Mucosa of descending colon (tissue), 3 donors: ENCODE measurements at regions not wholly inside any gene's neighbourhood (a gene's known extent, or its start where the extent isn't known, plus 50 kb on each side); places are given as distances from the start of the nearest gene placed in this dataset.

Experiments used
- ATAC-seq: fragments of 200-7000 bp; cut with Tn5 transposase; one replicate; pipeline ENCODE4 v1.9.1; 2020; ENCODE audit warnings: mild to moderate bottlenecking, moderate library complexity
- DNase-seq, 3 donors: peaks; one replicate each; pipeline ENCODE4 v3.0.0-alpha.2; 2020
- H3K36me3 ChIP-seq: fragments of 200-600 bp; one replicate; pipeline ENCODE4 v1.8.0; 2021; ENCODE audit warnings: low read depth, mild to moderate bottlenecking
- H3K4me1 ChIP-seq: fragments of 200-600 bp; one replicate; pipeline ENCODE4 v1.8.0; 2021; ENCODE audit warnings: low read depth, mild to moderate bottlenecking
- H3K4me3 ChIP-seq: fragments of 200-600 bp; one replicate; pipeline ENCODE4 v1.8.0; 2021; ENCODE audit warnings: mild to moderate bottlenecking
- H3K9me3 ChIP-seq: fragments of 200-600 bp; one replicate; pipeline ENCODE4 v1.8.0; 2021; ENCODE audit warnings: mild to moderate bottlenecking
- CTCF ChIP-seq: fragments of 200-600 bp; IDR thresholded peaks from one replicate; pipeline ENCODE4 v1.8.0; 2022; ENCODE audit warnings: antibody characterized with exemption, mild to moderate bottlenecking
- intact Hi-C, 2 donors: fragments of 100-400 bp; cut with DNase I in 1 of 2; cut with micrococcal nuclease in 1 of 2; formaldehyde crosslinking; loops; one replicate each; pipeline versions ENCODE4 v1.11.0 to v1.11.1; 2022; cut with DNase I, micrococcal nuclease
- donor health status: DM: no; HTN: no; CAD: no; lungs with moderate emphysema.
- donor health status: DM: no; HTN: no; CAD: no.
- donor health status: DM: no; HTN: yes; CAD: no.

GRCh38 chr6:147911686-147912085, 403.2 kb downstream of the SAMD5 start:
- no peak overlapping the region for H3K4me3 ChIP-seq
- H3K9me3 ChIP-seq = no peaks in the 10 kb centered on the region
- H3K4me1 ChIP-seq = no peaks in the 10 kb centered on the region
- DNase-seq (no peak), ATAC-seq (no peak)
- no peak for TF ChIP-seq CTCF
- no peaks in the 10 kb centered on the region for H3K36me3 ChIP-seq
- intact Hi-C loops = no loop called here

GRCh38 chr6:147922799-147923198, 414.3 kb downstream of the SAMD5 start:
- Histone ChIP-seq H3K4me3 (no peak overlapping the region), H3K36me3 (no peaks in the 10 kb centered on the region), H3K4me1 (no peaks in the 10 kb centered on the region), H3K9me3 (no peaks in the 10 kb centered on the region)
- TF ChIP-seq CTCF = no peak
- no peak for DNase-seq
- intact Hi-C loops = no loop called here
- ATAC-seq = no peak

- H3K9me3 ChIP-seq = peaks cover 6% of the 10 kb centered on the region
- no peaks in the 10 kb centered on the region for H3K36me3 ChIP-seq
- DNase-seq = no peak
- H3K4me3 ChIP-seq = no peak overlapping the region
- H3K4me1 ChIP-seq = no peaks in the 10 kb centered on the region
- intact Hi-C loops = no loop called here
- no peak for TF ChIP-seq CTCF
- ATAC-seq = no peak
These were observed 416.1 kb downstream of the SAMD5 start for GRCh38 chr6:147924598-147924997.

GRCh38 chr6:147925826-147926225, 416.8 kb upstream of the SASH1 start:
- Histone ChIP-seq H3K36me3 (no peaks in the 10 kb centered on the region), H3K4me1 (no peaks in the 10 kb centered on the region), H3K9me3 (peaks cover 6% of the 10 kb centered on the region), H3K4me3 (no peak overlapping the region)
- DNase-seq (no peak), ATAC-seq (no peak)
- intact Hi-C loops = no loop called here
- TF ChIP-seq CTCF = no peak

- DNase-seq = no peak
- Histone ChIP-seq H3K4me1 (no peaks in the 10 kb centered on the region), H3K36me3 (no peaks in the 10 kb centered on the region), H3K9me3 (peaks cover 6% of the 10 kb centered on the region), H3K4me3 (no peak overlapping the region)
- no peak for ATAC-seq
- no peak for TF ChIP-seq CTCF
- intact Hi-C loops = no loop called here
These were observed 411.9 kb upstream of the SASH1 start for GRCh38 chr6:147930745-147931144.

GRCh38 chr6:147933224-147933623, 409.4 kb upstream of the SASH1 start:
- H3K4me3 ChIP-seq = no peak overlapping the region
- ATAC-seq (no peak), DNase-seq (no peak)
- intact Hi-C loops = no loop called here
- H3K4me1 ChIP-seq = no peaks in the 10 kb centered on the region
- peaks cover 4% of the 10 kb centered on the region for H3K9me3 ChIP-seq
- no peak for TF ChIP-seq CTCF
- H3K36me3 ChIP-seq = no peaks in the 10 kb centered on the region
